Adrenal gland (tissue), 9 donors: ENCODE measurements at regions not wholly inside any gene's neighbourhood (a gene's known extent, or its start where the extent isn't known, plus 50 kb on each side); places are given as distances from the start of the nearest gene placed in this dataset.

ENCODE experiments used
- DNase-seq, 7 donors: peaks; one replicate each; pipeline ENCODE4 v3.0.0-alpha.2; 2019 to 2020
- H3K27ac ChIP-seq, 5 donors: fragments of 200-600 bp; sonication (generic) in 4 of 5; 1 replicate in 3 of 5; 2 replicates in 2 of 5; pipeline versions ENCODE4 v1.5.1 to v1.8.0; 2016 to 2020; ENCODE audit warnings: mild to moderate bottlenecking in 1 of 5
- H3K27me3 ChIP-seq: fragments of 200-600 bp; 2 replicates; pipeline ENCODE4 v1.8.0; 2021
- H3K36me3 ChIP-seq, 2 donors: fragments of 200-600 bp; replicated peaks in 1 of 2; 1 replicate in 1 of 2; 2 replicates in 1 of 2; pipeline versions ENCODE4 v1.5.1 to v1.8.0; 2018 to 2022
- H3K4me1 ChIP-seq, 2 donors: fragments of 200-600 bp; replicated peaks in 1 of 2; 1 replicate in 1 of 2; 2 replicates in 1 of 2; pipeline versions ENCODE4 v1.5.1 to v1.8.0; 2018 to 2021
- H3K4me3 ChIP-seq, 4 donors: fragments of 200-600 bp; sonication (generic) in 3 of 4; one replicate each; pipeline ENCODE4 v1.5.1; 2016 to 2018
- H3K9me3 ChIP-seq, 3 donors: fragments of 200-600 bp; sonication (generic) in 1 of 3; replicated peaks in 1 of 3; 1 replicate in 2 of 3; 2 replicates in 1 of 3; pipeline versions ENCODE4 v1.5.1 to v1.8.0; 2016 to 2021
- POLR2A ChIP-seq, 2 donors: fragments of 450-650 bp; IDR thresholded peaks; one replicate each; pipeline ENCODE4 v1.6.1; 2017; ENCODE audit warnings: antibody characterized with exemption in 2 of 2, mild to moderate bottlenecking in 2 of 2, moderate library complexity in 1 of 2
- whole genome bisulfite sequencing, 4 donors: extraction: QIAGEN DNeasy Blood & Tissue Kit in 2 of 4; methylation state at CpG; one replicate each; pipeline versions ENCODE4 v1.1.5 to v1.1.7; 2013 to 2017; 5-methylcytosine and 5-hydroxymethylcytosine counted together
- intact Hi-C, 2 donors: fragments of 100-400 bp; cut with DNase I; formaldehyde crosslinking; loops; one replicate each; pipeline versions ENCODE4 v1.14.1 to v1.15.0; 2022 to 2023
- TF ChIP-seq, protein P1 (sequence below), 6 experiments: fragments of 450-650 bp in 4 of 6; fragments of 200-600 bp in 2 of 6; sonication (generic) in 1 of 6; IDR thresholded peaks; 1 replicate in 5 of 6; 2 replicates in 1 of 6; pipeline versions ENCODE4 v1.5.1 to v1.8.0; 2016 to 2021; ENCODE audit warnings: antibody characterized with exemption in 6 of 6, mild to moderate bottlenecking in 2 of 6, moderate library complexity in 1 of 6
- donor health status: healthy with polysubstance abuse.
- donor health status: Bipolar disorder and iron deficiency.
- donor health status: DM: yes; HTN: yes; CAD: no.
- donor health status: DM: no; HTN: no; CAD: no.
- donor health status: DM: no; HTN: no; CAD: no.

DNA sequence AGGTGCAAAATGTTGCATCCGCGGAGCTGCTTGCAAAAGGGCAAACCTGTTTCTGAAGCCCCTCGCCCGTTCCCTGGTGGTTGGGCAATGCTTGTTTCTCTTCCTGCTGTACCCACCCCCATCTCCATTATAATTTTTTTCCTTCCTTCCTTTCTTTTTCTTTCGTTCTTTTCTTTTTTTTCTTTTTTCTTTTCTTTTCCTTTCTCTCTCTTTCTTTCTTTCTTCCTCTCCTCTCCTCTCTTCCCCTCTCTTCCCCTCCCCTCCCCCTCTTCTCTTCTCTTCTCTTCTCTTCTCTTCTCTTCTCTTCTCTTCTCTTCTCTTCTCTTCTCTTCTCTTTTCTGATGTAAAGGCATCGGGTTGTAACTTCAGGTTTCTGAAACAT is 278.2 kb downstream of the GATA3 start:
- no peak for DNase-seq
- WGBS, 4 donors = 4 to 20% (median 10%) methylated on average over 6 of the region's 6 CpGs
- Histone ChIP-seq H3K4me1 (no peaks in the 10 kb centered on the region), H3K36me3 (no peaks in the 10 kb centered on the region), H3K4me3 (peak overlapping the region in 1 of 4 donors; percentile 38), H3K9me3 (no peaks in the 10 kb centered on the region), H3K27ac (no peak overlapping the region), H3K27me3 (peaks cover 9% of the 10 kb centered on the region)
- no peak for TF ChIP-seq POLR2A (IDR thresholded peaks at IDR 0.05)
- TF ChIP-seq, protein P1, sequence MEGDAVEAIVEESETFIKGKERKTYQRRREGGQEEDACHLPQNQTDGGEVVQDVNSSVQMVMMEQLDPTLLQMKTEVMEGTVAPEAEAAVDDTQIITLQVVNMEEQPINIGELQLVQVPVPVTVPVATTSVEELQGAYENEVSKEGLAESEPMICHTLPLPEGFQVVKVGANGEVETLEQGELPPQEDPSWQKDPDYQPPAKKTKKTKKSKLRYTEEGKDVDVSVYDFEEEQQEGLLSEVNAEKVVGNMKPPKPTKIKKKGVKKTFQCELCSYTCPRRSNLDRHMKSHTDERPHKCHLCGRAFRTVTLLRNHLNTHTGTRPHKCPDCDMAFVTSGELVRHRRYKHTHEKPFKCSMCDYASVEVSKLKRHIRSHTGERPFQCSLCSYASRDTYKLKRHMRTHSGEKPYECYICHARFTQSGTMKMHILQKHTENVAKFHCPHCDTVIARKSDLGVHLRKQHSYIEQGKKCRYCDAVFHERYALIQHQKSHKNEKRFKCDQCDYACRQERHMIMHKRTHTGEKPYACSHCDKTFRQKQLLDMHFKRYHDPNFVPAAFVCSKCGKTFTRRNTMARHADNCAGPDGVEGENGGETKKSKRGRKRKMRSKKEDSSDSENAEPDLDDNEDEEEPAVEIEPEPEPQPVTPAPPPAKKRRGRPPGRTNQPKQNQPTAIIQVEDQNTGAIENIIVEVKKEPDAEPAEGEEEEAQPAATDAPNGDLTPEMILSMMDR (IDR thresholded peaks at IDR 0.05) = no peak
- intact Hi-C loops = no loop called here

DNA sequence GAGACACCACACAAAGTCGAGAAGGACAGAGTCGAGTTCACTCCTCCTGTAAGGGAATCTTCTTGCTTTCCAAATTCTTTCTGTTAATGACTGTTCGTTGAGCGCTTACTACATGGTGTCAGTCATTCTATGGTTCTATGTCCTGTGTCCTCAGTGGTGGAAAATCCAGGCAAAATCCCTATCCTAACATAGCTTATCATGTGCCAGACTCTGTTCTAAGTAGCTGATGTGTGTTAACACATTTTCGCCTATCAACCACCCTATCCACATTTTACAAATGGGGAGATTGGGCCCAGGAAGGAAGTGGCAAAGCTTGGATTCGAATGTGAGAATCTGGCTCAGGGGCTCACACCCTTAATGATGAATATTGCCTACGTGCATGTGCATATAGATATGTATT is 280.1 kb downstream of the GATA3 start:
- Histone ChIP-seq H3K27me3 (peaks cover 9% of the 10 kb centered on the region), H3K36me3 (no peaks in the 10 kb centered on the region), H3K27ac (no peak overlapping the region), H3K9me3 (no peaks in the 10 kb centered on the region), H3K4me3 (no peak overlapping the region), H3K4me1 (no peaks in the 10 kb centered on the region)
- intact Hi-C loops = no loop called here
- DNase-seq = no peak
- no peak for TF ChIP-seq POLR2A (IDR thresholded peaks at IDR 0.05)
- TF ChIP-seq, protein P1 (IDR thresholded peaks at IDR 0.05) = no peak
- 72 to 87% (median 80%) methylated on average over 7 of the region's 7 CpGs for WGBS, 4 donors

DNA sequence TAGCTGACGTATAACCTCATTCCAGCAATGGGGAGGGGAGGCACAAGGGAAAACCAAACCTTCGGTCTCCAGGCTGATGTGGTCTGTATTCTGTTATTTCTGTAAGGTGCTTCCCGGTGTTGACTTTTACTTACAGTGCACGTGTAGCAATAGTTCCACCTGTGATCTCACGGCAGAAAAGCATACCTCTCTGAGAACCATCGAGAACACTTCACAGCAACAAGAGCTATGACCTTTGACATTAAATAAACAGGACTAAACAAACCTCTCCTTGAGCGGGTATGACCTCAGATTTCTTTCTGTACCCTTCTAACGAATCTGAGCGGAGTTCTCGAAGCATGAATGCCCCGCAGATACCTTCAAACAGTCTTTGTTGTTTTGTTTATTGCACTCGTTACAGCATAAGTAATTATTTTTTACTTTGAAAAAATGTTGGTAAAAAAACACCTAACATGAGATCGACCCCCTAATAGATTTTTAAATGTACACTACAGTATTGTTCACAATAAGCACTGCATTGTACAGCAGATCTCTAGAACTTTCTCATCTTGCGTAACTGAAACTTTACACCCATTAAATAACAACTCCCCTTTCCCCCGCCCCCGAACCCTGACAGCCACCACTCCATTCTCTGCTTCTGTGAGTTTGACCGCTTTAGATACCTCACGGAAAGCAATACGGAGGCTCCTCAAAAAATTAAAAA is 282.3 kb downstream of the GATA3 start:
- WGBS, 4 donors = 68 to 76% (median 75%) methylated on average over 19 of the region's 19 CpGs
- Histone ChIP-seq H3K4me1 (no peaks in the 10 kb centered on the region), H3K4me3 (no peak overlapping the region), H3K27ac (no peak overlapping the region), H3K9me3 (no peaks in the 10 kb centered on the region), H3K27me3 (peaks cover 9% of the 10 kb centered on the region), H3K36me3 (no peaks in the 10 kb centered on the region)
- no peak for TF ChIP-seq POLR2A (IDR thresholded peaks at IDR 0.05)
- TF ChIP-seq, protein P1 (IDR thresholded peaks at IDR 0.05) = no peak
- intact Hi-C loops = no loop called here
- DNase-seq = no peak

DNA sequence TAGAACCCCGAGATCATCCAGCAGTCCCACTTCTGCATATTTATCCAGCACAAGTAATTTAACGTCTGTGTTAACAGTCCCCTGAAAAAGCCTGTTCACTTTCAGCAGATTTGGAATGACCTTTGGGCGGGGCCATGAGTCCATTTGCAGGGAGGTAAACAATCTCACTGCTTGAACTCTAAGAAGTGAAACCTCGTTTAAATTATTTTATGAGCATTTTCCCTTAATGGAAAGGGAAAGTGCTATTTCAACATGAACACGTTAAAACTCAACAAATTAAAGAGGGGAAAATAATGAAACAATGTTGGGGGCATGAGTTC is 282.8 kb downstream of the GATA3 start:
- intact Hi-C loops = no loop called here
- no peak for DNase-seq
- H3K9me3 ChIP-seq = no peaks in the 10 kb centered on the region
- no peak overlapping the region for H3K27ac ChIP-seq
- no peaks in the 10 kb centered on the region for H3K36me3 ChIP-seq
- WGBS, 4 donors = 63 to 75% (median 70%) methylated on average over 5 of the region's 5 CpGs
- no peaks in the 10 kb centered on the region for H3K4me1 ChIP-seq
- TF ChIP-seq, protein P1 (IDR thresholded peaks at IDR 0.05) = no peak
- no peak for TF ChIP-seq POLR2A (IDR thresholded peaks at IDR 0.05)
- no peak overlapping the region for H3K4me3 ChIP-seq
- peaks cover 9% of the 10 kb centered on the region for H3K27me3 ChIP-seq
